OCI-LY7 (cell line): ENCODE measurements at regions not wholly inside any gene's neighbourhood (a gene's known extent, or its start where the extent isn't known, plus 50 kb on each side); places are given as distances from the start of the nearest gene placed in this dataset.
A peak's percentile ranks its signal among the peaks of the same experiment; 100 is the strongest.

Experiments used
- BruUV-seq: library from RNA; stranded (reverse); fragments of 400-500 nt; replicated peaks from 2 replicates; lab custom pipeline; 2021; lab: Mats Ljungman, UMichigan
- CTCF ChIA-PET: fragments of 300-600 bp; sonication (Branson Sonifier 250); formaldehyde crosslinking; loops from one replicate; lab custom pipeline; 2022; ENCODE audit warnings: antibody characterized with exemption; ENCODE audit not compliant: unreplicated experiment; lab: Charles Lee
- POLR2A ChIA-PET: fragments of 300-600 bp; sonication (Branson Sonifier 250); formaldehyde crosslinking; loops from one replicate; lab custom pipeline; 2022; ENCODE audit warnings: antibody characterized with exemption; lab: Charles Lee
- DNase-seq: peaks from one replicate; pipeline ENCODE4 v3.0.0-alpha.2; 2015; ENCODE audit warnings: low spot score
- H2AFZ ChIP-seq: fragments of 200-600 bp; sonication (generic), shearing (Covaris generic); 2 replicates; pipeline ENCODE4 v1.6.1; 2014; ENCODE audit warnings: mild to moderate bottlenecking, antibody characterized with exemption, low read length, moderate library complexity
- H3K27ac ChIP-seq: fragments of 200-600 bp; sonication (generic); 2 replicates; pipeline ENCODE4 v1.5.1; 2014; ENCODE audit warnings: mixed run types, low read depth, mild to moderate bottlenecking, moderate library complexity, low read length, inconsistent platforms; ENCODE audit not compliant: poor library complexity, severe bottlenecking
- H3K36me3 ChIP-seq: fragments of 200-600 bp; sonication (generic); 2 replicates; pipeline ENCODE4 v1.6.1; 2014; ENCODE audit warnings: mild to moderate bottlenecking, antibody characterized with exemption, low read length, moderate library complexity, mixed read lengths; ENCODE audit not compliant: insufficient read depth
- H3K4me1 ChIP-seq: fragments of 200-600 bp; sonication (generic); 2 replicates; pipeline ENCODE4 v1.5.1; 2014; ENCODE audit warnings: mild to moderate bottlenecking, low read length; ENCODE audit not compliant: insufficient read depth, poor library complexity, severe bottlenecking
- H3K4me2 ChIP-seq: fragments of 200-600 bp; sonication (generic); 2 replicates; pipeline ENCODE4 v1.6.1; 2014; ENCODE audit warnings: mild to moderate bottlenecking, low read length
- H3K4me3 ChIP-seq: fragments of 200-600 bp; sonication (generic); 2 replicates; pipeline ENCODE4 v1.5.1; 2014; ENCODE audit warnings: mild to moderate bottlenecking, low read depth, low read length; ENCODE audit not compliant: poor library complexity, severe bottlenecking
- H3K79me2 ChIP-seq: fragments of 200-600 bp; sonication (generic); 2 replicates; pipeline ENCODE4 v1.6.1; 2016; ENCODE audit warnings: low read depth, mild to moderate bottlenecking, low read length, moderate library complexity, mixed read lengths; ENCODE audit not compliant: insufficient read depth
- H3K9me2 ChIP-seq: fragments of 200-600 bp; sonication (generic); 2 replicates; pipeline ENCODE4 v1.6.1; 2016; ENCODE audit warnings: mild to moderate bottlenecking, low read length, mixed read lengths; ENCODE audit not compliant: insufficient read depth
- H3K9me3 ChIP-seq: fragments of 200-600 bp; sonication (generic); 2 replicates; pipeline ENCODE4 v1.6.1; 2014; ENCODE audit warnings: mild to moderate bottlenecking, mixed run types, low read length, mixed read lengths
- H4K20me1 ChIP-seq: fragments of 200-600 bp; sonication (generic); 2 replicates; pipeline ENCODE4 v1.6.1; 2014; ENCODE audit warnings: mild to moderate bottlenecking, antibody characterized with exemption, low read length, moderate library complexity, mixed read lengths; ENCODE audit not compliant: insufficient read depth
- EZH2phosphoT487 ChIP-seq: fragments of 200-600 bp; sonication (generic); IDR thresholded peaks from 2 replicates; pipeline ENCODE4 v1.6.1; 2018; ENCODE audit warnings: low read depth, borderline replicate concordance, mild to moderate bottlenecking, mixed run types, antibody characterized with exemption, low read length, moderate library complexity, mixed read lengths
- intact Hi-C: fragments of 100-400 bp; cut with micrococcal nuclease; formaldehyde crosslinking; loops from one replicate; pipeline ENCODE4 v1.10.0; 2022; ENCODE audit not compliant: unreplicated experiment
- TF ChIP-seq, protein P1 (sequence below): fragments of 200-600 bp; sonication (generic); conservative IDR thresholded peaks from 2 replicates; pipeline ENCODE4 v1.5.1; 2014; ENCODE audit warnings: mild to moderate bottlenecking, antibody characterized with exemption, low read length, moderate library complexity, mixed read lengths

DNA sequence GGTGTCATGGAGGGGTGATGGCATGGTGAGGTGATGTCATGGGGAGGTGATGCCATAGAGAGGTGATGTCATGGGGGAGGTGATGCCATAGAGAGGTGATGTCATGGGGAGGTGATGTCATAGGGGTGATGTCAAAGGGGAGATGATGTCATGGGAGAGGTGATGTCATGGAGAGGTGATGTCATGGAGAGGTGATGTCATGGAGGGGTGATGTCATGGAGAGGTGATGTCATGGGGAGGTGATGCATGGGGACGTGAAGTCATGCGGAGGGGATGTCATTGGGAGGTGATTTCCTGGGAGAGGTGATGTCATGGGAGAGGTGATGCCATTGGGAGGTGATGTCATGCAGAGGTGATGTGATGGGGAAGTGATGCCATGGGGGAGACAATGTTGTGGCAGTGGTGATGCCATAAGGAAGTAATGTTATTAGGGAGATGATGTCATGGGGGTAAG, 92.1 kb upstream of the C1orf174 start:
- ChIA-PET CTCF (no interaction called here), POLR2A (no interaction called here)
- no peak for TF ChIP-seq EZH2phosphoT487
- TF ChIP-seq, protein P1, sequence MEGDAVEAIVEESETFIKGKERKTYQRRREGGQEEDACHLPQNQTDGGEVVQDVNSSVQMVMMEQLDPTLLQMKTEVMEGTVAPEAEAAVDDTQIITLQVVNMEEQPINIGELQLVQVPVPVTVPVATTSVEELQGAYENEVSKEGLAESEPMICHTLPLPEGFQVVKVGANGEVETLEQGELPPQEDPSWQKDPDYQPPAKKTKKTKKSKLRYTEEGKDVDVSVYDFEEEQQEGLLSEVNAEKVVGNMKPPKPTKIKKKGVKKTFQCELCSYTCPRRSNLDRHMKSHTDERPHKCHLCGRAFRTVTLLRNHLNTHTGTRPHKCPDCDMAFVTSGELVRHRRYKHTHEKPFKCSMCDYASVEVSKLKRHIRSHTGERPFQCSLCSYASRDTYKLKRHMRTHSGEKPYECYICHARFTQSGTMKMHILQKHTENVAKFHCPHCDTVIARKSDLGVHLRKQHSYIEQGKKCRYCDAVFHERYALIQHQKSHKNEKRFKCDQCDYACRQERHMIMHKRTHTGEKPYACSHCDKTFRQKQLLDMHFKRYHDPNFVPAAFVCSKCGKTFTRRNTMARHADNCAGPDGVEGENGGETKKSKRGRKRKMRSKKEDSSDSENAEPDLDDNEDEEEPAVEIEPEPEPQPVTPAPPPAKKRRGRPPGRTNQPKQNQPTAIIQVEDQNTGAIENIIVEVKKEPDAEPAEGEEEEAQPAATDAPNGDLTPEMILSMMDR, result no peak
- Histone ChIP-seq H4K20me1 (no peaks in the 10 kb centered on the region), H3K9me2 (no peaks in the 10 kb centered on the region), H3K79me2 (no peaks in the 10 kb centered on the region), H3K36me3 (no peaks in the 10 kb centered on the region), H3K27ac (no peak overlapping the region), H2AFZ (no peak overlapping the region), H3K4me1 (no peaks in the 10 kb centered on the region), H3K9me3 (0 out of 2 replicates have a peak, but pooled peaks cover 6% of the 10 kb centered on the region), H3K4me3 (no peak overlapping the region), H3K4me2 (no peak overlapping the region)
- intact Hi-C loops, result no loop called here
- no TSS peak for BruUV-seq
- peak; percentile 48 for DNase-seq

DNA sequence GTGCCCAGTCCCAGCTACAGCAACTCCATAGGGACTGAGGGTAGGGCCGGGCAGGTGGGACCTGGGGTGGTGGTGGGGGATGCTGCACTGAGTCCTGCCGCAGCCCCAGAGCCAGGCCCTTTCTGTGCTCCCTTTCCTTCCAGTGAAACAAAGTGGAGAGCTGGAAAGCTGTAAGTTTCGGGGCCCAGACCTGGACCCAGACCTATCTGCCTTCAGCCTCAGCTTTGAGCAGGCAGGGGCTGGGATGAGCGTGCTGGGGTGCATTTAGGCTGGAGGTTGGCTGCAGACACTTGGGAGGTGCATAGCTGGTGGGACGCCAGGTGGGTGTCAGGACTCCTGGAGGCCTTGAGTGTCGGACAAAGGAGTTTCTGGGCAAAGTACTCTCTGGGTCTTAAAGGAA, 92.7 kb upstream of the C1orf174 start:
- Histone ChIP-seq H3K36me3 (no peaks in the 10 kb centered on the region), H3K4me1 (no peaks in the 10 kb centered on the region), H3K4me3 (no peak overlapping the region), H3K27ac (no peak overlapping the region), H2AFZ (no peak overlapping the region), H3K9me2 (no peaks in the 10 kb centered on the region), H3K79me2 (no peaks in the 10 kb centered on the region), H4K20me1 (no peaks in the 10 kb centered on the region), H3K9me3 (0 out of 2 replicates have a peak, but pooled peaks cover 6% of the 10 kb centered on the region), H3K4me2 (no peak overlapping the region)
- BruUV-seq, result no TSS peak
- TF ChIP-seq, protein P1, result no peak
- TF ChIP-seq EZH2phosphoT487, result no peak
- ChIA-PET POLR2A (no interaction called here), CTCF (no interaction called here)
- intact Hi-C loops, result no loop called here
- DNase-seq, result no peak

DNA sequence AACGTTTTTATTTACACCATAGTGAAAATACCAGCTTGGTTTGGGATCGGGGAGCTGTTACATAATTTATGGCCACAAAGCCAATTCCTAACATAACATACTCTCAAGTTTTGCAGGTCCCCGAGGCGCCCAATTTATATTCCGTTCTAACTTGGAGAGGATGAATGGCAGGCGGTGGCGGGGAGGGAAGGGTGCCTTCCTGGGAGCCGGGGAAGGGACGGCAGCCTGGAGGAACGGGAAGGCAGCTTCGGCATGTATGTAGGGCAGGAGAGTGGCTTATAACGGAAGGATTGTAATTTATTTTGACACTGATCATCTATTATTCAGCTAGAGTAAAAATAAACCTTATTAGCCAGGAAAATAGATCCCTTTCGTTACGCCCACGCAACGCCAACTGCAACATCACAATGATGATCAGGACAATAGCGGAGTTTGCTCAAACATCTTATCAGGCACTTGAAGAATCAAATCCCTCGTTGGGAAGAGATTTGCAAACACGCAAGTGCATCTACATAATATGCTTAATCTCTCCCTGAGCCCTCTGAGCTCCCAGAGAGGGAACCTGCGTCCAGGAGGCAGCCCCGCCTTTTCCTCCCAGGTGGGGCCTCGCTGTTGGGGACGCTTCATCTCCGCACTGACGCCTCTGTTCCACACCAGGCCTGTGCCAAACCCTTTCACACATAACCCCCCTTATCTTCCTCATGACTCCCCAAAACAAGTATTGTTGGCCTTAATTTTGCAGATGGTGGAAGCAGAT, 93.7 kb upstream of the C1orf174 start:
- ChIA-PET CTCF (no interaction called here), POLR2A (no interaction called here)
- no peak overlapping the region for H3K4me3 ChIP-seq
- intact Hi-C loops, result no loop called here
- no peaks in the 10 kb centered on the region for H3K79me2 ChIP-seq
- no peak overlapping the region for H2AFZ ChIP-seq
- no peaks in the 10 kb centered on the region for H3K4me1 ChIP-seq
- H3K9me2 ChIP-seq, result no peaks in the 10 kb centered on the region
- no peaks in the 10 kb centered on the region for H3K36me3 ChIP-seq
- no peak overlapping the region for H3K27ac ChIP-seq
- H4K20me1 ChIP-seq, result no peaks in the 10 kb centered on the region
- no peak for DNase-seq
- no TSS peak for BruUV-seq
- H3K4me2 ChIP-seq, result no peak overlapping the region
- TF ChIP-seq EZH2phosphoT487, result no peak
- TF ChIP-seq, protein P1, result no peak
- H3K9me3 ChIP-seq, result 0 out of 2 replicates have a peak, but pooled peaks cover 6% of the 10 kb centered on the region
